HCT116 (cell line): ENCODE measurements at regions not wholly inside any gene's neighbourhood (a gene's known extent, or its start where the extent isn't known, plus 50 kb on each side); places are given as distances from the start of the nearest gene placed in this dataset.

ENCODE experiments used
- ATAC-seq: fragments of 200-7000 bp; cut with Tn5 transposase; 2 replicates; pipeline ENCODE4 v1.9.1; 2020; ENCODE audit warnings: mild to moderate bottlenecking, moderate library complexity
- BruUV-seq: library from RNA; stranded (reverse); fragments of 400-500 nt; replicated peaks from 2 replicates; lab custom pipeline; 2021; lab: Mats Ljungman, UMichigan
- CTCF ChIA-PET: fragments of 300-600 bp; sonication (Branson Sonifier 250); formaldehyde crosslinking; loops from one replicate; lab custom pipeline; 2021; ENCODE audit warnings: antibody characterized with exemption; lab: Charles Lee
- POLR2A ChIA-PET: fragments of 300-600, 350-600 bp; sonication (Branson Sonifier 250); formaldehyde crosslinking; loops from one replicate; lab custom pipeline; 2021; ENCODE audit warnings: antibody characterized with exemption; lab: Charles Lee
- RAD21 ChIA-PET, 2 experiments: fragments of 300-600 bp; sonication (Branson Sonifier 250); formaldehyde crosslinking; loops; one replicate each; lab custom pipeline; 2023; ENCODE audit warnings: low total read pairs in 2 of 2; ENCODE audit not compliant: uncharacterized antibody in 2 of 2, unreplicated experiment in 2 of 2, low non-redundant PET in 1 of 2; lab: Charles Lee
- DNase-seq: peaks from one replicate; pipeline ENCODE4 v3.0.0-alpha.2; 2010; ENCODE audit warnings: low read depth, low spot score
- H2AFZ ChIP-seq: fragments of 200-600 bp; shearing (Covaris generic), sonication (generic); 2 replicates; pipeline ENCODE4 v1.6.1; 2017; ENCODE audit warnings: low read depth, mixed run types, mixed read lengths, antibody characterized with exemption, low read length; ENCODE audit not compliant: poor library complexity, severe bottlenecking
- H3K27ac ChIP-seq: 2 replicates; pipeline ENCODE4 v1.5.1; 2012; ENCODE audit warnings: low read depth, low read length
- H3K27me3 ChIP-seq: fragments of 200-600 bp; sonication (generic); 2 replicates; pipeline ENCODE4 v1.6.1; 2016; ENCODE audit warnings: mixed run types, low read length, mixed read lengths; ENCODE audit not compliant: insufficient read depth
- H3K36me3 ChIP-seq, 2 experiments: fragments of 200-500 bp in 1 of 2; fragments of 200-600 bp in 1 of 2; sonication (Bioruptor generic) in 1 of 2; sonication (generic) in 1 of 2; 2 replicates each; pipeline versions ENCODE4 v1.5.1 to v1.6.1; 2014 to 2016; ENCODE audit warnings: low read length in 2 of 2, inconsistent platforms in 1 of 2, mixed read lengths in 1 of 2, mixed run types in 1 of 2; ENCODE audit not compliant: insufficient read depth in 2 of 2, control insufficient read depth in 1 of 2
- H3K4me1 ChIP-seq, 2 experiments: fragments of 200-600 bp in 1 of 2; sonication (generic) in 1 of 2; 2 replicates each; pipeline versions ENCODE4 v1.5.1 to v1.6.1; 2012 to 2017; ENCODE audit warnings: low read length in 2 of 2, inconsistent platforms in 1 of 2, mild to moderate bottlenecking in 1 of 2, mixed read lengths in 1 of 2, mixed run types in 1 of 2, moderate library complexity in 1 of 2; ENCODE audit not compliant: insufficient read depth in 2 of 2, control insufficient read depth in 1 of 2
- H3K4me2 ChIP-seq: fragments of 200-600 bp; sonication (generic); 2 replicates; pipeline ENCODE4 v1.6.1; 2017; ENCODE audit warnings: mixed run types, low read length, mixed read lengths
- H3K4me3 ChIP-seq, 2 experiments: fragments of 200-600 bp in 1 of 2; sonication (generic) in 1 of 2; replicated peaks in 1 of 2; 2 replicates each; pipeline ENCODE4 v1.5.1; 2011 to 2016; ENCODE audit warnings: low read length in 2 of 2, control low read depth in 1 of 2, low read depth in 1 of 2, mild to moderate bottlenecking in 1 of 2, mixed read lengths in 1 of 2, mixed run types in 1 of 2
- H3K79me2 ChIP-seq: fragments of 200-600 bp; sonication (generic); 2 replicates; pipeline ENCODE4 v1.6.1; 2017; ENCODE audit warnings: mild to moderate bottlenecking, mixed run types, low read length, moderate library complexity, mixed read lengths; ENCODE audit not compliant: insufficient read depth
- H3K9ac ChIP-seq: fragments of 200-600 bp; sonication (generic); 2 replicates; pipeline ENCODE4 v1.6.1; 2016; ENCODE audit warnings: low read length, mixed read lengths
- H3K9me2 ChIP-seq: fragments of 200-600 bp; sonication (generic), shearing (Covaris generic); 2 replicates; pipeline ENCODE4 v1.6.1; 2017; ENCODE audit warnings: mixed run types, mild to moderate bottlenecking, moderate library complexity; ENCODE audit not compliant: insufficient read depth
- H3K9me3 ChIP-seq, 2 experiments: fragments of 200-500 bp in 1 of 2; fragments of 200-600 bp in 1 of 2; sonication (Bioruptor generic) in 1 of 2; sonication (generic) in 1 of 2; 2 replicates each; pipeline ENCODE4 v1.6.1; 2014 to 2017; ENCODE audit warnings: low read length in 2 of 2, mixed read lengths in 2 of 2, inconsistent platforms in 1 of 2, low read depth in 1 of 2, mild to moderate bottlenecking in 1 of 2, mixed run types in 1 of 2, moderate library complexity in 1 of 2; ENCODE audit not compliant: control insufficient read depth in 1 of 2, insufficient read depth in 1 of 2
- H4K20me1 ChIP-seq: fragments of 200-600 bp; sonication (generic), shearing (Covaris generic); 2 replicates; pipeline ENCODE4 v1.6.1; 2017; ENCODE audit warnings: mixed run types, mild to moderate bottlenecking, moderate library complexity; ENCODE audit not compliant: insufficient read depth
- CEBPB ChIP-seq: IDR thresholded peaks from 2 replicates; pipeline ENCODE4 v1.6.1; 2012; ENCODE audit warnings: low read depth
- EGR1 ChIP-seq: IDR thresholded peaks from 2 replicates; pipeline ENCODE4 v1.6.1; 2012; ENCODE audit warnings: low read depth
- EZH2 ChIP-seq: fragments of 200-600 bp; sonication (generic); IDR thresholded peaks from 2 replicates; pipeline ENCODE4 v1.6.1; 2017; ENCODE audit warnings: antibody characterized with exemption, mixed run types
- EZH2phosphoT487 ChIP-seq: fragments of 200-600 bp; IDR thresholded peaks from 2 replicates; pipeline ENCODE4 v1.6.1; 2018; ENCODE audit warnings: antibody characterized with exemption, borderline replicate concordance
- FOSL1 ChIP-seq: IDR thresholded peaks from 2 replicates; pipeline ENCODE4 v1.6.1; 2012; ENCODE audit warnings: low read depth
- JUND ChIP-seq: IDR thresholded peaks from 2 replicates; pipeline ENCODE4 v1.6.1; 2012
- POLR2AphosphoS5 ChIP-seq: IDR thresholded peaks from 2 replicates; pipeline ENCODE4 v1.6.1; 2011; ENCODE audit warnings: mild to moderate bottlenecking, low read depth, low read length, moderate library complexity
- SIN3A ChIP-seq: IDR thresholded peaks from 2 replicates; pipeline ENCODE4 v1.6.1; 2012; ENCODE audit warnings: low read depth
- TCF7L2 ChIP-seq: IDR thresholded peaks from 2 replicates; pipeline ENCODE4 v1.7.0; 2011; ENCODE audit warnings: borderline replicate concordance, inconsistent platforms; ENCODE audit not compliant: insufficient read depth, insufficient read length; ENCODE audit errors: extremely low read depth
- ZFX ChIP-seq: fragments of 450-650 bp; IDR thresholded peaks from 2 replicates; pipeline ENCODE4 v1.6.1; 2017
- ZNF274 ChIP-seq: fragments of 200-500 bp; sonication (Bioruptor generic); IDR thresholded peaks from 2 replicates; pipeline ENCODE4 v1.6.1; 2014; ENCODE audit warnings: mild to moderate bottlenecking, low read depth, low read length, inconsistent platforms
- intact Hi-C: fragments of 100-400 bp; cut with micrococcal nuclease; formaldehyde crosslinking; loops from 2 replicates; pipeline ENCODE4 v1.10.0; 2022
- TF ChIP-seq, protein P1 (sequence below): IDR thresholded peaks from 2 replicates; pipeline ENCODE4 v1.6.1; 2012
- TF ChIP-seq, protein P2 (sequence below): IDR thresholded peaks from 2 replicates; pipeline ENCODE4 v1.6.1; 2011; ENCODE audit warnings: mild to moderate bottlenecking, low read length, moderate library complexity; ENCODE audit not compliant: insufficient replicate concordance; ENCODE audit errors: extremely low read depth
- TF ChIP-seq, protein P3 (sequence below): IDR thresholded peaks from 2 replicates; pipeline ENCODE4 v1.6.1; 2012

DNA sequence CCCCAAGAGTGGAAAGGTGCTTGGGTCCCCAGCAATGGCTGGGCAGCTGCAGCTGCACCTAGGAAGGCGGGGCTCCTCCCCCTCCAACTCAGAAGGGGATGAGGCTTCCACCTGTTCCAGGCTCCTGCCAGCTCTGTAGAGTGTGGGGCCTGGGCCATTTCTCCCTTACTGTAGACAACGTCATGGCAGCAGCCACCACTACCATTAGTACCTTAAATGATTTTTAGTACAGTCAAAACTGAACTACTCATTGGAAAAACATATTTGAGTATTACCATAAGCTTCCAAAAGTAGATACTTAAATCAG is 1274.2 kb upstream of the GBE1 start:
- Histone ChIP-seq H4K20me1 (no peaks in the 10 kb centered on the region), H3K36me3 (no peaks in the 10 kb centered on the region), H3K4me1 (no peaks in the 10 kb centered on the region), H3K9me3 (peaks cover 0 to 6% of the 10 kb centered on the region in 2 experiments; a peak in 1 of 4 replicates), H3K79me2 (no peaks in the 10 kb centered on the region), H3K4me2 (no peak overlapping the region), H3K9me2 (no peaks in the 10 kb centered on the region), H2AFZ (no peak overlapping the region), H3K9ac (no peak overlapping the region), H3K27ac (no peak overlapping the region), H3K4me3 (no peak overlapping the region), H3K27me3 (no peaks in the 10 kb centered on the region)
- CTCF ChIA-PET = no interaction called here
- POLR2A ChIA-PET = no interaction called here
- DNase-seq (no peak), ATAC-seq (no peak)
- BruUV-seq = no TSS peak
- intact Hi-C loops = no loop called here
- RAD21 ChIA-PET = no interaction called here
- TF ChIP-seq EZH2phosphoT487 (no peak), POLR2AphosphoS5 (no peak), JUND (no peak), ZFX (no peak), CEBPB (no peak), TCF7L2 (no peak), EZH2 (no peak), SIN3A (no peak), EGR1 (no peak), FOSL1 (no peak), ZNF274 (no peak)
- TF ChIP-seq, protein P1, sequence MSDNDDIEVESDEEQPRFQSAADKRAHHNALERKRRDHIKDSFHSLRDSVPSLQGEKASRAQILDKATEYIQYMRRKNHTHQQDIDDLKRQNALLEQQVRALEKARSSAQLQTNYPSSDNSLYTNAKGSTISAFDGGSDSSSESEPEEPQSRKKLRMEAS = no peak
- TF ChIP-seq, protein P2, sequence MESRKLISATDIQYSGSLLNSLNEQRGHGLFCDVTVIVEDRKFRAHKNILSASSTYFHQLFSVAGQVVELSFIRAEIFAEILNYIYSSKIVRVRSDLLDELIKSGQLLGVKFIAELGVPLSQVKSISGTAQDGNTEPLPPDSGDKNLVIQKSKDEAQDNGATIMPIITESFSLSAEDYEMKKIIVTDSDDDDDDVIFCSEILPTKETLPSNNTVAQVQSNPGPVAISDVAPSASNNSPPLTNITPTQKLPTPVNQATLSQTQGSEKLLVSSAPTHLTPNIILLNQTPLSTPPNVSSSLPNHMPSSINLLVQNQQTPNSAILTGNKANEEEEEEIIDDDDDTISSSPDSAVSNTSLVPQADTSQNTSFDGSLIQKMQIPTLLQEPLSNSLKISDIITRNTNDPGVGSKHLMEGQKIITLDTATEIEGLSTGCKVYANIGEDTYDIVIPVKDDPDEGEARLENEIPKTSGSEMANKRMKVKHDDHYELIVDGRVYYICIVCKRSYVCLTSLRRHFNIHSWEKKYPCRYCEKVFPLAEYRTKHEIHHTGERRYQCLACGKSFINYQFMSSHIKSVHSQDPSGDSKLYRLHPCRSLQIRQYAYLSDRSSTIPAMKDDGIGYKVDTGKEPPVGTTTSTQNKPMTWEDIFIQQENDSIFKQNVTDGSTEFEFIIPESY = no peak
- TF ChIP-seq, protein P3, sequence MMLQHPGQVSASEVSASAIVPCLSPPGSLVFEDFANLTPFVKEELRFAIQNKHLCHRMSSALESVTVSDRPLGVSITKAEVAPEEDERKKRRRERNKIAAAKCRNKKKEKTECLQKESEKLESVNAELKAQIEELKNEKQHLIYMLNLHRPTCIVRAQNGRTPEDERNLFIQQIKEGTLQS = no peak
